HG03095 (cell line): ENCODE measurements at regions not wholly inside any gene's neighbourhood (a gene's known extent, or its start where the extent isn't known, plus 50 kb on each side); places are given as distances from the start of the nearest gene placed in this dataset.

Experiments used
- ATAC-seq: cut with Tn5 transposase; IDR thresholded peaks from one replicate; pipeline ENCODE4 v1.9.1; 2021; ENCODE audit warnings: moderate library complexity; ENCODE audit not compliant: unreplicated experiment

DNA sequence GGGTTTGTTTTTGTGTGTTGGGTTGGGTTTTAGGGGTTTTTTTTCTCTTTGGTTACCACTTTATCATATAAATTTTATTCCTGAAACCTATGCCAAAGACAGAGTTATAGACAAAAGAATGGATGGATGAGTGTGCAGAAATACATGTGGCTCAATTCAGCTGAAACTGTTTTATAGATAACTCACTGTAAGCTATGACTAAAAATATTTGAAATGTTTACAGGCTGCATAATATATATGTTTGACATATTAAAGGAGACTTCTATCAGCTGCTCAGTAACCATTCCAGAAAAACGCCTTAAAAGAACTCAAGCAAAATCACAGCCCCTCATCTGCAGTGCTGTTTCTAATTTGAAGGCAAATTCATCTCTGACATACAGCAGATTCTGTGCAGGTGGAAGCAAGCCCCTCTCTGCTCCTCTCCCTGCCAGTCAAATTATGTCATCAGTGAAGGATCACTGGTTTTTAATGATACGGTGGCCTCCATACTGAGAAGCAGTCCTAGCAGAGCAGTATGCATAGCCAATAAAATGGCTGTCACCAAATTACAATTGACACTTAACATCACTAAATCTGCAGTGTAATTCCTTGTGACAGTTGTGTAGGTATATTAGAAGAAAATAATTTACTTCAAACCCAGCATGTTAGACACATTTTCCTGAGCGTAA lies 301.6 kb downstream of the NR2F1-AS1 start:
- ATAC-seq, result no peak

DNA sequence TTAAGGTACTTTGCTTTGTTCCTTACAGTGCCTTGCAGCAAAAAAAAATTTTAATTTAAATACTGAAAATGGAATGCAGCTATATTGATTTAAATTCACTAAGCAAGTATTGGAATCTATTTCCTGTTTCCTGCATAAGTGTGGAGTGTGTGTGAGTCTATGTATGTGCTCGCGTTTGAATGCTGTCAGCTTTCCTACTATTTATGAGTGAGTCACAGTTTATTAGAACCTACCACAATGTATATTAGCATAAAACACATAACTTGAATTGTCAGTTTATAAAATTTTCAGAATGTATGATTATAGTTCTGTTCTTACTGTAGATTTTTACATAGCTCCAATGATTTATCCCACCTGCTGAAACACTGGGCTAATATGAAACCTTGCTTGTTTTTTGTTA lies 302.1 kb downstream of the NR2F1-AS1 start:
- no peak for ATAC-seq

DNA sequence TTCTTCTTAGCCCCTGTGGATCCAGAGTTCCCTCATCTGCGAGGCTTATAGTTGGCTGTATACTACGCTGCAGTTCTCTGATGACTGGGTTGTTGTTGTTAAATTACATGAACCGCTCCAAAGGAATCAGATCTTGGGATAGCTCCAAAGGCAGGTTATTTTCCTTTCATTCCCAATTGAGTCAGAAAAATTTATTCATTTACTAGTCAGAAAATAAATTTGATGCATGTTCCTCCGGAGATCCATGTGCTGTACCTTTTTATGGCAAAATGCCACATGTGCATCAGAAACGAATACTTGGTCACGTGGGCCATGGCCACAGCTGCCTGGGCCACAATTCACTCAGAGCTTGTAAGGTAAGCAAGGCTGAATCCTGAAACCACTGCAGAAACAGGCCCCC lies 304.0 kb downstream of the NR2F1-AS1 start:
- no peak for ATAC-seq

DNA sequence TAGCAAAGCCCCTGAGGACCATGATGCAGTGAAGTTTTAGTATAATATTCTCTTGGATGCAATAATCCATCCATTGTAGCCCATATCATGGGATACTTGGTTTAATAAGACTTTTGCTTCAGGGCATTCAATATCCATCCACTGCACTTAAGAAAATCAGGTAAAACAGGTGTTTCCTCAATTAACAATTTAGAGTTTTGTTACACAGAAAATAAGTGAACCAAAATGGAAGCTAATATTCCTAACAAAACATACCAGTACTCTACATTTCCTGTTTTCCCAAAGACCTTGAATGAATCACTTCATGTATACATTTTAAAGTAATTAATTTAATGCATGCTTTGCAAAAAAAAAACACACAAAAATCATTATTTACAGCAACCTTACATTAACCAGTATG lies 305.6 kb downstream of the NR2F1-AS1 start:
- no peak for ATAC-seq

DNA sequence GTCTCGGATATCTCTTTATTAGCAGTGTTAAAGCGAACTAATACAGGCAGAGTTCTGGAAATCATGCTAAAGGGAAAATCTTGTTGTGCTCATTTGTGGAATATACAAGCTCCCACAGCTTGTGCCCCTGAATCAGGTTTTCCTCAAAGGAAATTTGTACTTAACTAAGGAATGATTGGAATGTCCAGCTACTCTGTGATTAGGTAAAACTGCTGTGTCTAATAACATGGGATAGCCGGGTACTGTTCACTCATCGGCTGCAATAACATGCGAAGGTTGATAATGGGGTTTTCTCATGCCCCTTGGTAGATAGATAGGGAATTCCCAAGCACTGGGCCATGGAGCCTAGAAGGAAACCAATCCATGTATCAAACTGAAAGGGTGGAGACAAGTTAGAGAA lies 306.7 kb downstream of the NR2F1-AS1 start:
- ATAC-seq, result no peak

DNA sequence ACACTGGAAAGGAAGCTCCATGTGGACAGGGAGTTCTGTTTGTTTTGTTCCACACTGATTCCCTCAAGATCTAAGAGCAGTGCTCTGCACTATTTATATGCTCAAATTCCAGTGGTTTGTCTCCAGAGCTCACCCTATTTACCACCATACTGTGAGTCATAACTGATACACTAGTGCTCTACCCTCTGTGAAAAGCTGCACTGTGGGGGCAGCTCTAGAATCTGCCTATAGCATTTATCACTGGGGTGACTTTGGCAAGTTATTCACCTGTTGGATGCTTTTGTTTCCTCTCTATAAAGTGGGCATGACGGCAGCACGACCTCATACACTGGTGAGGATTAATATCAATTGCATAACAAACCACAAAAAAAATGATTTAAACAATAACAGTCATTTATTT lies 307.8 kb downstream of the NR2F1-AS1 start:
- no peak for ATAC-seq

DNA sequence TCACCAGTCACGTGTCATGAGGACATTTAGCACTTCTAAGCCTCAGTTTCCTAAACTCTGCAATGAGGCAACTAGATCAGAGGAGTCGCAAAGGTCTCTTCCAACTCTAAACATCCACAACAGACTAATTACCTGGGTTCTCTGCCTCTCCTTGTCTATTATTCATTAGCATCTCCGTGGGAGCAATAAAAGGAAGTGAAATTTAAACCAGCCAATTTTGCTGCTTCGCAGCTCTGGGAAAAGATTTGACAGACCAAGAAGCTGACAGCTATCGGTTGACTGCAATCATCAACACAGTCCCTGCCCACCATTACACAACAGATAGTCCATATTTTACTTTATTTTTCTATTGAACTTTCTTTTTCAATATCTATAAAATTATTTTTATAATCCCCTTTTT lies 308.9 kb downstream of the NR2F1-AS1 start:
- ATAC-seq, result no peak

DNA sequence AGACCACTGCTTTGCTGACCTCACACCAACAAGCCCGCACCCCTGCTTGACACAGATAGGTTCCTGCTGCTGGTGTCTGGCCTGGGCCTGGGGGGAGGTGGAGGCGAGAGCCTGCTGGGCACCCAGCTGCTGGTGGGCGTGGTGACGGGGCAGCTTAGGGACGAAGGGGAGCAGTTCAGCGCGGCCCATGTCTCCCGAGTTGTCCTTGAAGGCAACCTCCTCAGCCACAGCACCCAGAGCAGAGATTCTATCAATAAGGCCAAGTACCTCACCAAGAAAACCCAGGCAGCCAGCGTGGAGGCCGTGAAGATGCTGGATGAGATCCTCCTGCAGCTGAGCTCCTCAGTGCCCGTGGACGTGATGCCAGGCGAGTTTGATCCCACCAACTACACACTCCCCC lies 313.3 kb downstream of the NR2F1-AS1 start:
- no peak for ATAC-seq

DNA sequence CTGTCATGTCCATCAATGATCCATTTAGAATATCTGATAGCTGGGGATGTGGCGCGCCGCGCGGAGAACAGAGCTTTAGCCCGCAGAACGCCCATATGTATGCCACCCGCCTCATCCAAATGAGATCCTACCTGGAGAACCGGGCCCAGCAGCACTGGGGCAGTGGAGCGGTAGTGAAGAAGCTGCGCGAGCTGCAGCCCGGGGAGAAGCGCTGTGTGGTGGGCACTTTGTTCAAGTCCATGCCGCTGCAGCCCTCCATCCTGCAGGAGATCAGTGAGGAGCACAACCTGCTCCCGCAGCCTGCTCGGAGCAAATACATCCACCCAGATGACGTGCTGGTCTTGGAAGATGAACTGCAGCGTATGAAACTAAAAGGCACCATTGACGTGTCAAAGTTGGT lies 313.7 kb downstream of the NR2F1-AS1 start:
- no peak for ATAC-seq

DNA sequence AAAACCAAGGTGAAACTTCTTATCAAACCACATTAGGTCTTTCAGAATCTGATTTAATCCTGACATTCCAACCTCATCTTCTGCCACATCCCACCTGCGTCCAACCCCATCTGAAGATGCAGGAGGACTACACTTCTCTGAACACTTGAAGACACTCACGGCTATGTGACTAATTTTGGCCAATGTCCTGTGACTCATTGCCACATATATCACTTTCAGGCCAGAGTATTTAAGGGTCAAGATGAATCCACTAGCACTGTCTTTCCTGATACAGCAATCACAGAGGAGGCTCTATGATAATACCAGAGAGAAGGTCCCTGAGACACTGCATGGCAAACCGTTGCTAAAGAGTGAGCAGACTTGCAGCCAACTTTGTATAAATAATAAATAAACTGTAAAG lies 323.4 kb downstream of the NR2F1-AS1 start:
- ATAC-seq, result no peak

DNA sequence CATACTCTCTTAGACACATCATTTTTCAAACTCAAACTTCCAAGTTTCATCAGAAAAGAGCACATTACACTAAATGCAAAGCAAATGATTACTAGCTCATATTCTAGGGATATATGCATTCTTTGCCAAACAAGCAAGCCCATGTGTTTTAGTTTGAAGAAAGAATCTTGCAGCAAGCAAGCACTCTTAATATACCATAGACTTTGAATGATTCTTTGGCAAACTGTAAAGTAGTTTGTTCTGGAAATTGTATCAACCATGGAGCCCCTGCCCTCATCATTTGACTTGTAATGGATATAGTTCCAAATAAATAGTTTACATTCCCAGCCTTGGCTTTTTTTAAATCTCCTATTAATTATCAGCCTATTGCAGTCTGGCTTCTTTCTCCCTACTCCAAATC lies 325.2 kb downstream of the NR2F1-AS1 start:
- ATAC-seq, result no peak

DNA sequence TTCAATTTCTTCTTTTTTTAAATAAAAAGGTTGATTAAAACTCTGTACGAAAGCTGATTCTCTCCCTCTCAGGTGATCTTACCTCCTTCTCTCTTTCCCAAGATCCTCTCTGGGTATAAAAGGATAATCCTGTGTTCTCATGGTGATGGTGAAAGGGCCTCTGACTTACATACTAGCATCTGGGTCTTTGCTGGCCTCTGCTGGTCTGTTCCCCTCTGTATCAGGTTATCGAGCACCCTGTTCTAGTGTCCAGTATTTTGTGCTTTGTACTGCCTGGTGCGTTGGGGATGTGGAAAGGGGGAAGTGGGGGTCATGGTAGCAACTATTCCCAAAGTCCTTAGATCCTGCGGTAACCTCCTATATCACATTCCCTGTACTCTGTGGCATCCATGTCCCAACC lies 328.9 kb downstream of the NR2F1-AS1 start:
- ATAC-seq, result no peak

DNA sequence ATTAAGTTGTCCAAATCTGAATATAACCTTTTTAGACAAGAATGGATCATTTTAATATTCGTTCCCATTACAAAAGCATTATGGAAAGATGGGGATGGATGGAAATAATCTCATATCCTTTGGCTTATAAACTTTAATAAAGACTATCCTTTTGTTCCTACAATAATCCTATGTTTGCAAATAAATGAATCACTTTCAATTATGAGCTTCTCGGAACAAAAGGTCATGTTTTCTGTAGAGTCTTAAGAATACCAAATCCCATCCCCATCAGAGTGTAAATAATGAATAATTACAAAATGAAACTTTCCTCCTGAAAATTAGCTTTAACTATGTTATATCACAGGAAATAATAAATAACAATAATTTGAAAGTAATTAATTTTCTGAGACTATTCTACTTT lies 329.7 kb downstream of the NR2F1-AS1 start:
- ATAC-seq, result no peak

DNA sequence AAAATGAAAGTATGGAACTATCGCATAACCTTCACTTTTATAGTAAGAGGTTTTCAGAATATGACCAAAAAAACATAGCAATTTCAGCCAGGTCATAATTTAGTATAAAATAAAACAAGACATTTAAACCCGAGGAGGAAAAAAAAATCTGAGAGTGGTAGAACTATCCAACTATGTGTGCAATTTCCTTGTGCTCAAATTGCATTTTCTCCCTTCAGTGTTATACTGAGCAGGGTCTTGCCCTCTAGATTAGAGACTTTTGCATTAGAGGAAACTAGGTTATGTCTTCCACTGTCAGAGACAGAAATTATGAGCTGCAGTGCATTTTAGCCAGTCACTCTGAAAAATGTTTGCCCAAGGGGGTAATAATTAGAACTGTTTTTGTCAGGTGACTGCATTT lies 330.6 kb downstream of the NR2F1-AS1 start:
- ATAC-seq, result no peak

DNA sequence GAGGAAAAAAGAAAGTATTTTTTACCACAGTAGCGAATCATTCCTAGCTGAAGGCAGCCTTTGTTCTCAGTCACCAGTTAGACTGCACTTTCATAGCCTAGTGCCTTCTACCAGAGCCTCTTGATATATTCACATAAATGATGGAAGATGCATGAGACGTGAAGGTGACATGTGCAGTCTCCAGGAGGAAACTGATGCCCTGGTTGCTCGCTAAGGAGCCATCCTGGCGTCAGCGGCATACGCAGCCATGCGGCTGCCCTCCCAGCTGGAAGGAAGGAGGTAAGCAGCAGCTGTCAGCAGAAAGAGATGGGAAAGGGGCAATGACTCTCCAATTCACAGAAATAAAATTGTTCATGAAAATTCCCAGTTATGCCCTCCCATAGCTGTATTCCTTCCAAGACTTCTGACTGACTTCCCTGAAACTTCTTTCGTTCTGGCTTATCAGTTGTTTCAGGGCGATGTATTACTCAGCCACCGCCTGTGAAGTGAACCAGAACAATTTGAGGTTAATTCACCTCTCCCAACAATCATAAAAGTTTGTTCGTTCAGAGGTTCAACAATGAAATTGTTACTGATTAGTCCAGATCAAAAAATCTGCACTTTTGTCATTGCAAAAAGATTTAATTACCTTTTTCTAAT lies 331.2 kb downstream of the NR2F1-AS1 start:
- no peak for ATAC-seq

DNA sequence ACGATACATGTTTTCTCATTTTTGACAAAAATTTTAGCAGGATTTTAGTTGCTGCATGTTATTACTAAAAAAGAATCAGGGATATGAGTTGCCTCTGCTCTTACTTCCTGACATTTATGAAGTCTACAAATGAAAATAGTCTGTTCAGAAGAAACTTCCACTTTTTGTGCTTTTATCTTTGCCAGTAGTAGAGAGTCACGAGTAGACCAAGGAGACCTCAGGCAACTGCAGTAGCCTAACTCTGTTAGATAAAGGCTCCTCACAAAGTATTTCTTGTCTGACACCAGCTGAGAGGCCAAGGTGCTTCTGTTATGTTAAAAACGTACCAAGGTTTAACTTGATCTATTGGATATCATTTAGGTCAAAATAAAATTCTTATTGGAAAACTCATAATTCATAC lies 333.9 kb downstream of the NR2F1-AS1 start:
- no peak for ATAC-seq

DNA sequence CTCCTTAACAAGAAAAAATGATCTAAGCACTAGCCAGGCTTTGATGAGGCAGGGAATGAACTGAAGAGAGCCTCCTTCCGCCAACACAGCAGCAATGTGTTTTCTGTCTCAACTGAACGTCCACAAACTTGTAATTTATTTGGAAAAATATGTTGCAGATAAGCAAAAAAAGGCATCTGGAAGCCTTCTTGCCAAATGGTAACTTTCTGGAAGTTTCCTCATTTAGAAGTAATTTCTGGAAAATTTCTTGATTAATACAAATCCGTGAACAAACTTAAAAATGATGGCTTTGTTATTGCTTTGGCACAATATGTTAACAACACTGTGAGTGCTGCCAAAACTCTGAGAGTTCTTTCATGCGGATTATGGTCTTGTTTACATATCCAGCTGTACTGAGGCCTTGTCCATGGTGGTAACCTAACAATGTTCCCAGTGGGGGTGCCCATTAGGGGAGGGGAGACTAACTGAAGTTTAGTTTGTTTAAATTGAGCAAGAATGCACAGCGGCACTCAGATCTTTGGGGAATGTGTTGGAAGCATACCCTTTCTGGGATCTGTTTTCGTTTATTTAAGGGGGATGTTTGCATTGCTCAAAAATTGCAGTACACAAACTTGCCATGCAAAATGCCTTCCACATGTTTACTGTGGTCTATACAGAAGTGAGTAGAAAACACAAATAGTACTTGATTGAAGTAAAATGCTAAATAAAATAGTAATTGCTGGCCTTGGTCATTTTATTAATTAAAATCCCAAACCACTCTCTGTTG lies 334.7 kb downstream of the NR2F1-AS1 start:
- ATAC-seq, result no peak

DNA sequence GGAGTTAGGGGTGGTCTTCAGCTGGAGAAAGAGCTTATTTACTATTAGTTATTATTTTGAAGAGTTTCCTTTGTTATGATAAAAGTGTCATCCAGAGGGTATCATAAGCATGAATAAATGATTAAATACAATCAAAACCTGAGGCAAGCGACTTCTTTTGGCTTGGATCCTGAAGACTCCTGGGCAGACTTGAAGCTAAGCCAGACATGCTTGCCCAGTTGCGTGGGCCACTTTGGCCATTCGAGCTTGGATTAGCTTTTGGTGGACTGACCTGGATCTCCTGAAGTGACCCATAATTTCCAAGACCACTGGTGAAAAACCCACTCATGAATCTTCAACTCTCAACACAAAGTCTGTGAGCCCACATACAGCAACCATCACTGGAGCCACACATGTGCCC lies 335.8 kb downstream of the NR2F1-AS1 start:
- ATAC-seq, result no peak

DNA sequence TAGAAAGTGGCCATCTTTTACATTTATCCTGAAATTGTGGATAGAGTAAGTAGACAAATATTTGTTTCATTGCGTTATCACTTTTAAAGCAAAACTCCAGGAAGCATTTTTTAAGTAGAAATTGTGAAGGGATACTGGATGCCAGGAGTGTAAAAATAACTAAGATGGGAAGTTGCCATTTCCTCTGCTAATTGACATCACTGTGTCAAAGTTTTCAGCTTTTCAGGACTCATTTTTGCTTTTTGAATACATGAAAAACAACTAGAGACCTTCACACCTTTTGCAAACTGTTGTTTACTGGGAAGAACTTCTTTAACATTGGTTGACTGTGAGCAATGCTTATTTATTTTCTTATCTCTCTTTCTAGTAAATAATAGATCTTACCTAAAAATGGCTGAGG lies 337.5 kb downstream of the NR2F1-AS1 start:
- no peak for ATAC-seq

DNA sequence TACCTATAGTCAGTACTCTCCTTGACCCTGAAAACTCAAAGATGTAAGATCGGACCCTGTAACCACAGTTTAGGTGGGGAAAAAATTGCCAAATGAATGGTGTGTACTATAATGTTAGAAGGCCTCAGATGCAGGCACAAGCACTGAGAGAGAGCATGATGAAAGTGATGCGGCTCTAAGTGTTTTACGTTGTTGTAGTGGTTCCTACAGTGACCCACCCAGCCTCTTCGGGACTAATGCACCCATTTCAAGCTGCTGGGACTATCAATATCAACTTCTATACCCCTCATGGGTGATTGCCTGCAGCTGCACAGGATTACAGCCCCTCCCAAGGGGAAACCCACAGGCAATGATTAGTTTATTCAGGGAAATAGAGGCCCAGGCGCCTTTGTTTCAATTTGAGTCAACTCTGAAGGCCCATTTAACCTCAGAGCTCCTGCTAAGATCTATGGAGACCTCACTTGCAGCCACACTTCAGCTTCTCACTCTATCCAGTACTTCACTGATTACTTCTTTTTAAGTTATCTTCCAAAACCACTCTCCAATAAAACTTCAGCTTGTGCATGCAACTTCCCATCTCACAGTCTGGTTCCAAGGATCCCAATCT lies 340.7 kb downstream of the NR2F1-AS1 start:
- peak; percentile 66 for ATAC-seq

DNA sequence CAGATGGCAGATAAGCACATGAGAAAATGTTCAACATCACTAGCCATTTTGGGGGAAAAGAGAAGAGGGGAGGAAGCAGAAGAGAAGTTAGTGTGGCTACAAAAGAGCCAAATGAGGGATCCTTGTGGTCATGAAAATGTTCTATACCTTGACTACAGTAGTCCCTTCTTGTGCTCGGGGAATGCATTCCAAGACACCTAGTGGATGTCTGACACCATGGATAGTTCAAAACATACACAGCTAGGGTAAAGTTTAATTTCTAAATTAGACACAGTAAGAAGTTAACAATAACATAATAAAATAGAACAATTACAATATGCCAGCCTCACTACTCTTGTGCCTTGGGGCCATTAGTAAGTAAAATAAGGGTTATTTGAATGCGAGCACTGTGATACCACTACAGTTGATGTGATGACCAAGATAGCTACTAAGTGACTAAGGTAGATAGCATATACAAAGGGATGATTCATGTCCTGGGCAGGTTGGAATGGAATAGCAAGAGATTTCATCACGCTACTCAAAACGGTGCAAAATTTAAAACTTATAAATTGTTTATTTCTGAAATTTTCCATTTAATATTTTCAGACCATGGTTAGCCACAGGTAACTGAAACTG lies 344.1 kb downstream of the NR2F1-AS1 start:
- ATAC-seq, result no peak
